HepG2 (cell line): ENCODE measurements at regions not wholly inside any gene's neighbourhood (a gene's known extent, or its start where the extent isn't known, plus 50 kb on each side); places are given as distances from the start of the nearest gene placed in this dataset.
"Not testable (repeated sequence)": the region's sequence is repeated elsewhere in the genome, so short reads cannot be mapped to it uniquely, and the experiment has no call there.

Experiments
- ATAC-seq: fragments of 200-7000 bp; cut with Tn5 transposase; 3 replicates; pipeline ENCODE4 v1.9.1; 2020; ENCODE audit warnings: mild to moderate bottlenecking, moderate library complexity
- BruUV-seq: library from RNA; stranded (reverse); fragments of 400-500 nt; replicated peaks from 2 replicates; lab custom pipeline; 2021; lab: Mats Ljungman, UMichigan
- CTCF ChIA-PET: fragments of 300-600 bp; formaldehyde crosslinking; extraction: SDS; loops from one replicate; lab custom pipeline; 2021; ENCODE audit warnings: low total read pairs, inconsistent platforms, low intra/inter-chr PET ratio; lab: Yijun Ruan, JAX
- POLR2A ChIA-PET: fragments of 350-600 bp; sonication (Branson Sonifier 250); formaldehyde crosslinking; loops from one replicate; lab custom pipeline; 2020; ENCODE audit warnings: antibody characterized with exemption, inconsistent platforms; lab: Yijun Ruan, JAX
- DNase-seq: peaks from one replicate; pipeline ENCODE4 v3.0.0-alpha.2; 2015; ENCODE audit warnings: low spot score
- FAIRE-seq: peaks from 3 replicates; lab custom pipeline; 2011; peaks lifted over from hg19 to GRCh38; lab: Jason Lieb, UNC
- H2AFZ ChIP-seq: one replicate; pipeline ENCODE4 v1.6.1; 2011; ENCODE audit warnings: low read length, inconsistent platforms
- H3K27ac ChIP-seq: fragments of 300-600 bp; 3 replicates; pipeline ENCODE4 v1.8.0; 2011; ENCODE audit warnings: mixed run types, mild to moderate bottlenecking, mixed read lengths, low read length, inconsistent platforms; ENCODE audit not compliant: insufficient read depth; ENCODE audit errors: extremely low read length
- H3K27me3 ChIP-seq, 2 experiments: fragments of 200-600 bp in 1 of 2; 2 replicates in 1 of 2; 3 replicates in 1 of 2; pipeline versions ENCODE4 v1.6.0 to v1.8.0; 2011; ENCODE audit warnings: low read length in 2 of 2, mild to moderate bottlenecking in 2 of 2, moderate library complexity in 2 of 2, inconsistent platforms in 1 of 2; ENCODE audit not compliant: insufficient read depth in 2 of 2, control insufficient read depth in 1 of 2
- H3K36me3 ChIP-seq, 2 experiments: fragments of 200-600 bp in 1 of 2; replicated peaks in 1 of 2; 2 replicates in 1 of 2; 3 replicates in 1 of 2; pipeline versions ENCODE4 v1.5.1 to v1.8.0; 2011; ENCODE audit warnings: low read length in 2 of 2, inconsistent platforms in 1 of 2; ENCODE audit not compliant: insufficient read depth in 2 of 2, control insufficient read depth in 1 of 2
- H3K4me1 ChIP-seq: 2 replicates; pipeline ENCODE4 v1.5.1; 2012; ENCODE audit warnings: low read length, inconsistent platforms; ENCODE audit not compliant: insufficient read depth
- H3K4me2 ChIP-seq: 2 replicates; pipeline ENCODE4 v1.6.0; 2011; ENCODE audit warnings: low read depth, low read length, inconsistent platforms
- H3K4me3 ChIP-seq, 3 experiments: fragments of 200-600 bp in 1 of 3; sonication (generic), shearing (Covaris generic) in 1 of 3; replicated peaks in 1 of 3; 2 replicates each; pipeline ENCODE4 v1.5.1; 2011 to 2016; ENCODE audit warnings: low read length in 3 of 3, inconsistent platforms in 2 of 3, low read depth in 2 of 3, mild to moderate bottlenecking in 2 of 3, control low read depth in 1 of 3, mixed read lengths in 1 of 3; ENCODE audit not compliant: insufficient read depth in 1 of 3
- H3K79me2 ChIP-seq: one replicate; pipeline ENCODE4 v1.6.1; 2011; ENCODE audit warnings: low read length, inconsistent platforms; ENCODE audit not compliant: insufficient read depth
- H3K9ac ChIP-seq: 2 replicates; pipeline ENCODE4 v1.6.0; 2011; ENCODE audit warnings: mild to moderate bottlenecking, low read depth, low read length, inconsistent platforms; ENCODE audit not compliant: insufficient read depth
- H3K9me3 ChIP-seq: 2 replicates; pipeline ENCODE4 v1.5.1; 2012; ENCODE audit warnings: mild to moderate bottlenecking, low read length
- H4K20me1 ChIP-seq: 2 replicates; pipeline ENCODE4 v1.6.0; 2011; ENCODE audit warnings: inconsistent platforms, mild to moderate bottlenecking, low read length, moderate library complexity; ENCODE audit not compliant: insufficient read depth
- GPBP1L1 ChIP-seq: sonication (generic); formaldehyde crosslinking; IDR thresholded peaks from 2 replicates; pipeline ENCODE4 v1.5.0; 2020; ENCODE audit warnings: mild to moderate bottlenecking, missing genetic modification reagents
- KLF12 ChIP-seq: sonication (generic); formaldehyde crosslinking; IDR thresholded peaks from 2 replicates; pipeline ENCODE4 v1.4.0; 2020; ENCODE audit warnings: missing genetic modification reagents, borderline replicate concordance
- MAFG ChIP-seq: sonication (generic); formaldehyde crosslinking; IDR thresholded peaks from 2 replicates; pipeline ENCODE4 v1.5.1; 2020; ENCODE audit warnings: mild to moderate bottlenecking, missing genetic modification reagents
- MAFK ChIP-seq, 2 experiments: IDR thresholded peaks in 1 of 2; conservative IDR thresholded peaks in 1 of 2; 2 replicates each; pipeline ENCODE4 v1.6.1; 2011; ENCODE audit warnings: improper control_type of control experiment in 2 of 2, low read length in 2 of 2
- PHF21A ChIP-seq: sonication (generic); formaldehyde crosslinking; IDR thresholded peaks from 2 replicates; pipeline ENCODE4 v1.5.0; 2020; ENCODE audit warnings: mild to moderate bottlenecking, missing genetic modification reagents
- REXO4 ChIP-seq: sonication (generic); formaldehyde crosslinking; IDR thresholded peaks from 2 replicates; pipeline ENCODE4 v1.8.0; 2022; ENCODE audit warnings: missing genetic modification reagents, mild to moderate bottlenecking, borderline replicate concordance
- TBP ChIP-seq: sonication (generic); formaldehyde crosslinking; IDR thresholded peaks from 2 replicates; pipeline ENCODE4 v1.5.0; 2020; ENCODE audit warnings: missing genetic modification reagents
- ZBTB21 ChIP-seq: sonication (generic); formaldehyde crosslinking; IDR thresholded peaks from 2 replicates; pipeline ENCODE4 v1.4.0; 2020; ENCODE audit warnings: missing genetic modification reagents
- ZBTB7A ChIP-seq: sonication (generic); formaldehyde crosslinking; IDR thresholded peaks from 2 replicates; pipeline ENCODE4 v1.8.0; 2022; ENCODE audit warnings: mild to moderate bottlenecking, missing genetic modification reagents
- ZBTB7B ChIP-seq: sonication (generic); formaldehyde crosslinking; IDR thresholded peaks from 2 replicates; pipeline ENCODE4 v1.4.0; 2020; ENCODE audit warnings: missing genetic modification reagents
- ZNF264 ChIP-seq: sonication (generic); formaldehyde crosslinking; IDR thresholded peaks from 2 replicates; pipeline ENCODE4 v1.4.0; 2020; ENCODE audit warnings: missing genetic modification reagents
- ZNF33B ChIP-seq: sonication (generic); formaldehyde crosslinking; IDR thresholded peaks from 2 replicates; pipeline ENCODE4 v1.5.1; 2020; ENCODE audit warnings: mild to moderate bottlenecking, missing genetic modification reagents
- WGBS: methylation state at CpG from one replicate; pipeline ENCODE4 v1.1.6; 2017; ENCODE audit warnings: low lambda C conversion rate; 5-methylcytosine and 5-hydroxymethylcytosine counted together
- in situ Hi-C: cut with HindIII; loops from 2 replicates; pipeline ENCODE4 v1.10.0; 2017; ENCODE audit warnings: low pct_unique_long_range_greater_than_20kb; ENCODE audit not compliant: extremely low pct_ligation_motif_present
- intact Hi-C: fragments of 100-400 bp; cut with micrococcal nuclease; formaldehyde crosslinking; loops from one replicate; pipeline ENCODE4 v1.10.0; 2022; ENCODE audit not compliant: unreplicated experiment

- H3K27ac ChIP-seq, H3K9me3 ChIP-seq, intact Hi-C loops, ATAC-seq, FAIRE-seq, H3K4me1 ChIP-seq, CTCF ChIA-PET, H3K9ac ChIP-seq, POLR2A ChIA-PET, in situ Hi-C loops, H3K79me2 ChIP-seq, H3K4me2 ChIP-seq, H3K4me3 ChIP-seq, H3K27me3 ChIP-seq, DNase-seq, H3K36me3 ChIP-seq, H4K20me1 ChIP-seq, BruUV-seq, H2AFZ ChIP-seq: not testable (repeated sequence)
- 28% methylated on average over 8 of the region's 8 CpGs for WGBS
- TF ChIP-seq MAFK (conservative IDR thresholded peaks at IDR 0.05 in 1 of 2, IDR thresholded peaks at IDR 0.05 in 1 of 2; ENCODE audit: low read length in 2 of 2): 0 out of 4 replicates have a peak, but pooled peaks of 1 of the 2 experiments have one; percentile 17
These were observed 358.4 kb upstream of the PDE3A start for GRCh38 chr12:20009965-20010364.

GRCh38 chr12:20011200-20011599, 357.1 kb upstream of the PDE3A start:
- in situ Hi-C loops (no loop called here), intact Hi-C loops (no loop called here)
- H4K20me1 ChIP-seq: no peaks in the 10 kb centered on the region
- no TSS peak for BruUV-seq
- ChIA-PET CTCF (no interaction called here), POLR2A (no interaction called here)
- H3K36me3 ChIP-seq: no peaks in the 10 kb centered on the region
- no peak overlapping the region for H3K4me2 ChIP-seq
- no peak for FAIRE-seq
- H3K4me1 ChIP-seq: no peaks in the 10 kb centered on the region
- no peaks in the 10 kb centered on the region for H3K79me2 ChIP-seq
- 3% methylated on average over 2 of the region's 2 CpGs for WGBS
- TF ChIP-seq MAFG (CRISPR knock-in tag): no peak
- TF ChIP-seq REXO4 (CRISPR knock-in tag): no peak
- TF ChIP-seq ZNF33B: no peak
- TF ChIP-seq GPBP1L1 (CRISPR knock-in tag): no peak
- no peak for TF ChIP-seq ZBTB7A (CRISPR knock-in tag)
- TF ChIP-seq PHF21A: no peak
- TF ChIP-seq KLF12: no peak
- no peak for TF ChIP-seq ZNF264 (CRISPR knock-in tag)
- TF ChIP-seq TBP (CRISPR knock-in tag): no peak
- TF ChIP-seq ZBTB21: no peak
- no peak for TF ChIP-seq ZBTB7B (CRISPR knock-in tag)
- no peak overlapping the region for H2AFZ ChIP-seq
- no peak overlapping the region for H3K9ac ChIP-seq
- no peak overlapping the region for H3K27ac ChIP-seq
- H3K27me3 ChIP-seq: no peaks in the 10 kb centered on the region; a peak in 1 of 5 replicates
- ATAC-seq: no peak
- no peak overlapping the region for H3K4me3 ChIP-seq
- no peak for DNase-seq
- H3K9me3 ChIP-seq: no peaks in the 10 kb centered on the region; the same call in 1 of the 2 replicates
